ENCODE measurements at regions not wholly inside any gene's neighbourhood (a gene's known extent, or its start where the extent isn't known, plus 50 kb on each side); places are given as distances from the start of the nearest gene placed in this dataset.
"Not testable (repeated sequence)": the region's sequence is repeated elsewhere in the genome, so short reads cannot be mapped to it uniquely, and the experiment has no call there.

GRCh38 chr16:26598061-26598460, 468.7 kb upstream of the C16orf82 start:
- DNase-seq, result no peak

- DNase-seq, result no peak
Measured at GRCh38 chr16:26598998-26599784, 467.5 kb upstream of the C16orf82 start.

- DNase-seq, result no peak
Measured at GRCh38 chr16:26599785-26600104, 467.0 kb upstream of the C16orf82 start.

- DNase-seq, result no peak
Measured at GRCh38 chr16:26601335-26601734, 465.4 kb upstream of the C16orf82 start.

GRCh38 chr16:26605626-26606271, 461.0 kb upstream of the C16orf82 start:
- DNase-seq, result no peak

GRCh38 chr16:26606381-26607150, 460.2 kb upstream of the C16orf82 start:
- no peak for DNase-seq

GRCh38 chr16:26614237-26614841, 452.4 kb upstream of the C16orf82 start:
- no peak for DNase-seq

GRCh38 chr16:26623442-26623841, 443.3 kb upstream of the C16orf82 start:
- no peak for DNase-seq

GRCh38 chr16:26627958-26628357, 438.8 kb upstream of the C16orf82 start:
- DNase-seq, result no peak

- DNase-seq, result not testable (repeated sequence)
Measured at GRCh38 chr16:26631365-26631764, 435.4 kb upstream of the C16orf82 start.

- no peak for DNase-seq
Measured at GRCh38 chr16:26642047-26642664, 424.6 kb upstream of the C16orf82 start.

GRCh38 chr16:26643519-26643918, 423.2 kb upstream of the C16orf82 start:
- no peak for DNase-seq

- DNase-seq, result no peak
Measured at GRCh38 chr16:26644912-26645543, 421.7 kb upstream of the C16orf82 start.

GRCh38 chr16:26645614-26646013, 421.1 kb upstream of the C16orf82 start:
- no peak for DNase-seq

GRCh38 chr16:26647870-26648269, 418.9 kb upstream of the C16orf82 start:
- DNase-seq, result no peak

GRCh38 chr16:26648851-26649250, 417.9 kb upstream of the C16orf82 start:
- no peak for DNase-seq

GRCh38 chr16:26649381-26650045, 417.2 kb upstream of the C16orf82 start:
- no peak for DNase-seq

GRCh38 chr16:26651464-26651863, 415.3 kb upstream of the C16orf82 start:
- no peak for DNase-seq

- DNase-seq, result no peak
Measured at GRCh38 chr16:26651884-26652283, 414.8 kb upstream of the C16orf82 start.

GRCh38 chr16:26658486-26658885, 408.2 kb upstream of the C16orf82 start:
- DNase-seq, result no peak

- no peak for DNase-seq
Measured at GRCh38 chr16:26658915-26659314, 407.8 kb upstream of the C16orf82 start.

- no peak for DNase-seq
Measured at GRCh38 chr16:26664086-26664485, 402.6 kb upstream of the C16orf82 start.

Data from NCI-H1930 (cell line).